Body of pancreas (tissue), 4 donors: ENCODE measurements at regions not wholly inside any gene's neighbourhood (a gene's known extent, or its start where the extent isn't known, plus 50 kb on each side); places are given as distances from the start of the nearest gene placed in this dataset.

Experiments used
- CTCF ChIP-seq, 7 experiments: fragments of 450-650 bp in 4 of 7; fragments of 200-600 bp in 3 of 7; sonication (generic) in 3 of 7; IDR thresholded peaks; one replicate each; pipeline ENCODE4 v1.5.1; 2016 to 2019; ENCODE audit warnings: antibody characterized with exemption in 7 of 7
- POLR2A ChIP-seq, 3 donors: fragments of 450-650 bp; IDR thresholded peaks; one replicate each; pipeline ENCODE4 v1.6.1; 2016; ENCODE audit warnings: antibody characterized with exemption in 3 of 3, mild to moderate bottlenecking in 2 of 3

- TF ChIP-seq POLR2A (IDR thresholded peaks at IDR 0.05): no peak
- TF ChIP-seq CTCF (IDR thresholded peaks at IDR 0.05): no peak
Observed at GRCh38 chr5:125370461-125371205, 624.2 kb upstream of the ZNF608 start.
